Activated naive CD8-positive, alpha-beta T cell (primary cell): ENCODE measurements at regions not wholly inside any gene's neighbourhood (a gene's known extent, or its start where the extent isn't known, plus 50 kb on each side); places are given as distances from the start of the nearest gene placed in this dataset.

Source experiments
- H3K27ac Mint-ChIP-seq: one replicate; pipeline ENCODE4 v1.8.0; 2021; ENCODE audit warnings: mixed read lengths
- H3K27me3 Mint-ChIP-seq: one replicate; pipeline ENCODE4 v1.8.0; 2021; ENCODE audit warnings: mixed read lengths
- H3K36me3 Mint-ChIP-seq: one replicate; pipeline ENCODE4 v1.8.0; 2021; ENCODE audit warnings: mixed read lengths
- H3K4me1 Mint-ChIP-seq: one replicate; pipeline ENCODE4 v1.8.0; 2021; ENCODE audit warnings: low read depth, mixed read lengths
- H3K4me3 Mint-ChIP-seq: one replicate; pipeline ENCODE4 v1.8.0; 2021; ENCODE audit warnings: mild to moderate bottlenecking, mixed read lengths
- H3K9me3 Mint-ChIP-seq: one replicate; pipeline ENCODE4 v1.8.0; 2021; ENCODE audit warnings: low read depth, mixed read lengths

GRCh38 chr7:67752227-67752626 is 755.6 kb downstream of the TYW1 start:
- H3K4me1 Mint-ChIP-seq = no peaks in the 10 kb centered on the region
- H3K27ac Mint-ChIP-seq = no peak overlapping the region
- H3K9me3 Mint-ChIP-seq = peaks cover 7% of the 10 kb centered on the region
- no peak overlapping the region for H3K4me3 Mint-ChIP-seq
- no peaks in the 10 kb centered on the region for H3K27me3 Mint-ChIP-seq
- H3K36me3 Mint-ChIP-seq = no peaks in the 10 kb centered on the region

- Mint-ChIP-seq H3K27me3 (no peaks in the 10 kb centered on the region), H3K27ac (no peak overlapping the region), H3K4me1 (no peaks in the 10 kb centered on the region), H3K36me3 (no peaks in the 10 kb centered on the region), H3K4me3 (no peak overlapping the region), H3K9me3 (peaks cover 10% of the 10 kb centered on the region)
Measured at GRCh38 chr7:67753891-67754290, 757.3 kb downstream of the TYW1 start.

GRCh38 chr7:67754651-67755050 is 758.0 kb downstream of the TYW1 start:
- no peaks in the 10 kb centered on the region for H3K27me3 Mint-ChIP-seq
- no peaks in the 10 kb centered on the region for H3K4me1 Mint-ChIP-seq
- H3K27ac Mint-ChIP-seq = no peak overlapping the region
- peaks cover 11% of the 10 kb centered on the region for H3K9me3 Mint-ChIP-seq
- no peak overlapping the region for H3K4me3 Mint-ChIP-seq
- H3K36me3 Mint-ChIP-seq = no peaks in the 10 kb centered on the region

DNA sequence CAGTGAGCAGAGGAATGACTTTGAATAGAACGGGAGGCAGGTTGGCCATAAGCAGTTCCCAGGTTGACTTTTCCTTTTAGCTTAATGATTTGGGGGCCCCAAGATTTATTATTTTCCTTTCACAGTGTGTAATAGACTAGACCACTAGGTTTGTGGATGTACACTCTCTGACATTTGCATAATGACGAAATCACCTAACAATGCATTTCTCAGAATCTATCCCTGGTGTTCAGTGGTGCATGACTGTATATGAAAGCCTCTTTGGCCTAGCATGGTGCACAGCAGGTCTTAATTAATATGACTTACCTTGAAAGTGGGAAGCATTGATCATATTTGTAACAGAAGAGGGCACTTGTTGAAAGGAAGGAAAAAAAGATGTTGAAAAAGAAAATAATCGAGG is 761.9 kb downstream of the TYW1 start:
- no peak overlapping the region for H3K27ac Mint-ChIP-seq
- no peaks in the 10 kb centered on the region for H3K27me3 Mint-ChIP-seq
- H3K4me3 Mint-ChIP-seq = no peak overlapping the region
- H3K9me3 Mint-ChIP-seq = peaks cover 7% of the 10 kb centered on the region
- no peaks in the 10 kb centered on the region for H3K36me3 Mint-ChIP-seq
- H3K4me1 Mint-ChIP-seq = no peaks in the 10 kb centered on the region

- no peak overlapping the region for H3K4me3 Mint-ChIP-seq
- H3K4me1 Mint-ChIP-seq = no peaks in the 10 kb centered on the region
- H3K36me3 Mint-ChIP-seq = no peaks in the 10 kb centered on the region
- no peaks in the 10 kb centered on the region for H3K27me3 Mint-ChIP-seq
- H3K9me3 Mint-ChIP-seq = peaks cover 8% of the 10 kb centered on the region
- H3K27ac Mint-ChIP-seq = no peak overlapping the region
Measured at GRCh38 chr7:67760971-67761370, 764.3 kb downstream of the TYW1 start.

GRCh38 chr7:67762516-67762915 is 765.9 kb downstream of the TYW1 start:
- no peaks in the 10 kb centered on the region for H3K27me3 Mint-ChIP-seq
- H3K9me3 Mint-ChIP-seq = peaks cover 8% of the 10 kb centered on the region
- H3K36me3 Mint-ChIP-seq = no peaks in the 10 kb centered on the region
- H3K27ac Mint-ChIP-seq = no peak overlapping the region
- no peak overlapping the region for H3K4me3 Mint-ChIP-seq
- no peaks in the 10 kb centered on the region for H3K4me1 Mint-ChIP-seq

GRCh38 chr7:67764289-67764688 is 767.7 kb downstream of the TYW1 start:
- peaks cover 9% of the 10 kb centered on the region for H3K9me3 Mint-ChIP-seq
- H3K4me1 Mint-ChIP-seq = no peaks in the 10 kb centered on the region
- H3K36me3 Mint-ChIP-seq = no peaks in the 10 kb centered on the region
- H3K4me3 Mint-ChIP-seq = no peak overlapping the region
- H3K27ac Mint-ChIP-seq = no peak overlapping the region
- no peaks in the 10 kb centered on the region for H3K27me3 Mint-ChIP-seq

DNA sequence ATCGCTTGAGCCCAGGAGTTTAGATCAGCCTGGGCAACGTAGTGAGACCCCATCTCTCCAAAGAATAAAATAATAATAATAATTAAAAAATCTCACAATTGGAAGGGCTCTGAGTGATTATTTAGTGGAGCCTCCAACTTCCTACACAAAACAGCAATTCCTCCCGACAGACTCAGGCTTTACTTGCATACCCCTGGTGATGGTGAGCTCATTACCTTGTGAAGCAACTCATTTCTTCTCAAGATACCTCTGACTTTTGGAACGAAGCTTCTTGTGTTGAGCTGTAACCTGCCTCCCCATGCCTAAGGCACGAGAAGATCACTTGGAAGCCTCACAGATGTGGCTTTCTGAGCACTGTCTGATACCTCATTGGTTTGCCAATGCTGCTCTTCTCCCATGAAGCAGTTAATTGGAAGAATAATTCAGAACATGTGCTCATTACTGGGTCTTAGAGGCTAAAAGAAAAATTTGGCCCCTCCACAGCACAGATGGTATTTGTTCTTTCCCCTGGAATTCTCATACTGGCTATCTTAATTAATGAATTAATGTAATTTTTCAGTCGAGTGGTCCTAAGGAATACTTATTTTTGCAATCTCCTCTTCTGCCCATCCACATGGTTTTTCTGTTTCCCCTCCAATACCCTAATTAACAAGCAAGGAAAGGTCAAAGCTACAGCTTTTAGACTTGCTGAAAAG is 769.0 kb downstream of the TYW1 start:
- no peaks in the 10 kb centered on the region for H3K36me3 Mint-ChIP-seq
- H3K9me3 Mint-ChIP-seq = peaks cover 9% of the 10 kb centered on the region
- H3K4me1 Mint-ChIP-seq = no peaks in the 10 kb centered on the region
- H3K4me3 Mint-ChIP-seq = no peak overlapping the region
- no peaks in the 10 kb centered on the region for H3K27me3 Mint-ChIP-seq
- no peak overlapping the region for H3K27ac Mint-ChIP-seq

GRCh38 chr7:67766906-67767410 is 770.3 kb downstream of the TYW1 start:
- no peaks in the 10 kb centered on the region for H3K36me3 Mint-ChIP-seq
- H3K9me3 Mint-ChIP-seq = peaks cover 13% of the 10 kb centered on the region
- no peak overlapping the region for H3K27ac Mint-ChIP-seq
- no peaks in the 10 kb centered on the region for H3K27me3 Mint-ChIP-seq
- H3K4me3 Mint-ChIP-seq = no peak overlapping the region
- H3K4me1 Mint-ChIP-seq = no peaks in the 10 kb centered on the region

DNA sequence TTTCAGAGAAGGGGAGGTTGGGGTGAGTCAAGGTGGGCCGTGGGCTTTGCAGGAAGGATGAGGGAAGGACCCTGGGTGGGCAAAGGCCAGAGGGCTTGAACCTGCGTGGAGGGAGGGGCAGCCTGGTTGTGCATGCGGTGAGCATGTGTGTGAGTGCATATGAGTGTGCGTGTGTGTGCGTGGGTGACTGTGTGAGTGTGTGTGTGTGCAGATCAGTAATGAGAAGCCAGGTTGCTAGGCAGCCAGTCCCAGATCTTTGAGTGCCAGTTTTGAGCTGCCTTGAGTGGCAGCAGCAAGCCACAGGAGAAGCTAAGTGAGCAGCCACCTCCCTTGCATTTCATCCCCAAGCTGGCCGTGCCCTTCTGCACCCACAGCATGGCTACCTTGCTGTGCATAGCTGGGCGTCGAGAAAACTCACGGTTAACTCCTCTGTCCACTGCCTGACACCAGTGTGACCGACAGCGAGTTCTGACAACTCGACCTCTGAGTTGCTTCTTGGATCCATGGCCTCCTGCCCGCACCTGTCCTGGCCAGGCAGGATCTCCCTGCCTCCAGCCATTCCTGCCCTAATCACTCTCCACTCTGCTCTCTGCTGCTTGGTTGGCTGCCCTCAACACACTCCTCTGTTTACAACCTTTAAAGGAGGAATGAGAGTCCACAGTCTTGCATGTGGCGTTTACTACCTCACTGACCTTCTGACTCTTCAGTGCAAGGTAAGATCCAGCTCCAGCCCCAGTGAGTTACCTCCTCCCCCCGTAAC is 775.4 kb downstream of the TYW1 start:
- no peaks in the 10 kb centered on the region for H3K36me3 Mint-ChIP-seq
- H3K27me3 Mint-ChIP-seq = no peaks in the 10 kb centered on the region
- H3K27ac Mint-ChIP-seq = no peak overlapping the region
- H3K4me1 Mint-ChIP-seq = no peaks in the 10 kb centered on the region
- no peak overlapping the region for H3K4me3 Mint-ChIP-seq
- peaks cover 9% of the 10 kb centered on the region for H3K9me3 Mint-ChIP-seq

DNA sequence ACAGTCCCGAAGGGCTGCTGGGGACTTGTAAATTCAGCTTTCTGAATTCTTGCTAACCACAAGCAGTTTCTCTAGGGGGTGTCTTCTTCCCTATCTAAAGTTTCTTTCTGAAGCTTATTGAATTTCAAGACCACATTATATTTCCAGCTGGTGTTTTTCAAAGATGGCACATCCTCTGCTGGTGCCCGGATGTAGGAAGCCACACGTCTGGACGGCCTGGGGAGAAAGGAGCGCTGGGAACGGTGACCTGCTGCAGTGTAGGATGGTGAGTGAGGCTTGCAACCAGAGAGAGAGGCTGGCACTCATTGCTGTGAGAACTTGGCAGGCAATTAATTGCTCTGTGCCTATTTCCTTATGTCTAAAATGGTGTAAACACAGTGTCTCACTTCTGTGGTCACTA is 776.4 kb downstream of the TYW1 start:
- no peaks in the 10 kb centered on the region for H3K27me3 Mint-ChIP-seq
- H3K4me1 Mint-ChIP-seq = no peaks in the 10 kb centered on the region
- no peak overlapping the region for H3K27ac Mint-ChIP-seq
- peaks cover 7% of the 10 kb centered on the region for H3K9me3 Mint-ChIP-seq
- H3K4me3 Mint-ChIP-seq = no peak overlapping the region
- H3K36me3 Mint-ChIP-seq = no peaks in the 10 kb centered on the region

- peaks cover 20% of the 10 kb centered on the region for H3K9me3 Mint-ChIP-seq
- no peaks in the 10 kb centered on the region for H3K36me3 Mint-ChIP-seq
- no peak overlapping the region for H3K27ac Mint-ChIP-seq
Measured at GRCh38 chr7:67777119-67777518, 780.5 kb downstream of the TYW1 start.

DNA sequence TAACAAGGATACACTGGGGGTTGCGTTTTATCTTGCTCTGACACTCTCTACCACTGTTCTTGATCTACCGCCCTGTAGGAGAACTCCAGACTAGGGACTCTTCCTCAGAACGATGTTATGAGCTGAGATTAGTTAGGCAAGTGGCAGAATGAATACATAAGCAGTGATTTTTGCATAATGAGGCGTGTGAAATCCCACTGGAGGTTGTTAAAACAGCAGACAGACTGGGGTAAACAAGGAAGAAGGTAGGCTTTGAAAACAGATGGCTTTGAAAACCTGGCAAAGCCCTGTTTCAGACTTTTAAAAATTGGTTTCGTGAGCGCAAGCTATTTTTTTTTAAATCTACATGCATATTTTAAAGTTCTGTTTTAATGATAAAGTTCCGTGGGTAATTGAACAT is 785.2 kb downstream of the TYW1 start:
- Mint-ChIP-seq H3K36me3 (no peaks in the 10 kb centered on the region), H3K27ac (no peak overlapping the region), H3K4me1 (no peaks in the 10 kb centered on the region), H3K27me3 (no peaks in the 10 kb centered on the region), H3K9me3 (peaks cover 20% of the 10 kb centered on the region), H3K4me3 (no peak overlapping the region)

More at GRCh38 chr7:67777119-67777518, 780.5 kb downstream of the TYW1 start:
- no peak overlapping the region for H3K4me3 Mint-ChIP-seq
- H3K4me1 Mint-ChIP-seq = no peaks in the 10 kb centered on the region
- no peaks in the 10 kb centered on the region for H3K27me3 Mint-ChIP-seq

DNA sequence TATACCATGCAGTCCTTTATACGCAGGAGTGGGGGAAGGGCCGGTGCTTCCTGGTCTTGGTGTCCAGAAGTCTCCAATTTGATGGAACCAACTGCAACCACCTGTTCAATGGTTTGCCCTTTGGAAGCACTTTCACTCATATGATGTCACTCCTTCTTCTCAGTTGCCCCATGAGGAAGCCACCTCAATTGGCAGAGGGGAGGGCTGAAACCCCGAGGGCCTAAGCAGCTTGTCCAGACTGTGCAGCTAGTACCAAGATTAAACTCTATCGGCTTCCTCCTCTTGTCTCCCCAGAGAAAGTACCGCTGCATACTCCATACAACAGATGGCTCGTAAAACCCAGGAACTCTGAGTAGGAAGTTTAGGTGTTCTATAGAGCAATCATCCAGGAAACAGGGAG is 789.4 kb downstream of the TYW1 start:
- Mint-ChIP-seq H3K4me1 (no peaks in the 10 kb centered on the region), H3K4me3 (no peak overlapping the region), H3K36me3 (no peaks in the 10 kb centered on the region), H3K27ac (no peak overlapping the region), H3K9me3 (peaks cover 10% of the 10 kb centered on the region), H3K27me3 (no peaks in the 10 kb centered on the region)

- Mint-ChIP-seq H3K36me3 (no peaks in the 10 kb centered on the region), H3K9me3 (peaks cover 5% of the 10 kb centered on the region), H3K27ac (no peak overlapping the region), H3K27me3 (no peaks in the 10 kb centered on the region), H3K4me1 (no peaks in the 10 kb centered on the region), H3K4me3 (no peak overlapping the region)
Measured at GRCh38 chr7:67788669-67789068, 792.0 kb downstream of the TYW1 start.
